ENCODE measurements at regions not wholly inside any gene's neighbourhood (a gene's known extent, or its start where the extent isn't known, plus 50 kb on each side); places are given as distances from the start of the nearest gene placed in this dataset.

DNA sequence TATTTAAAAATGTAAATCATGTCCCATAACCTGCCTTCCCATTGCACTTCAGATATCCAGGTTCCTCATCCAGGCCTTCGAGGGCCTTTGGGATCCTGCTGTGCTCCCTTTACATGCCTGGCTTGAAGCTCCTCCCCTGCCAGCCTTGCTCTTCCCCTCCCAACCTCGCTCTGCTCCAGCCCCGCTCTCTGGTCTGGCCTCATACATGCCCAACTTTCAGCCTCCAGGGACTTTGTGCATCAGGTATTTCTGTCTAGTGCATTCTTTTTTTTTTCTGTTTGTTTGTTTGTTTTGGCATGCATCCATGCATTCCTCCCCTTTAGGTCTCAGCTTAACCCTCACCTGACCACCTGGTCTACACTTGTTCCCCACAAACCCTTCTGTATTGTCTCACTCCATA is 160.3 kb downstream of the SNX10 start:
- no peak overlapping the region for H3K27ac ChIP-seq (replicated peaks)
- TF ChIP-seq GABPA (IDR thresholded peaks at IDR 0.05; ENCODE audit: low read depth) (no peak), POLR2AphosphoS5 (IDR thresholded peaks at IDR 0.05; ENCODE audit: low read depth) (no peak), SPI1 (IDR thresholded peaks at IDR 0.05; ENCODE audit: borderline replicate concordance, low read depth) (no peak)
- TF ChIP-seq, protein P1, sequence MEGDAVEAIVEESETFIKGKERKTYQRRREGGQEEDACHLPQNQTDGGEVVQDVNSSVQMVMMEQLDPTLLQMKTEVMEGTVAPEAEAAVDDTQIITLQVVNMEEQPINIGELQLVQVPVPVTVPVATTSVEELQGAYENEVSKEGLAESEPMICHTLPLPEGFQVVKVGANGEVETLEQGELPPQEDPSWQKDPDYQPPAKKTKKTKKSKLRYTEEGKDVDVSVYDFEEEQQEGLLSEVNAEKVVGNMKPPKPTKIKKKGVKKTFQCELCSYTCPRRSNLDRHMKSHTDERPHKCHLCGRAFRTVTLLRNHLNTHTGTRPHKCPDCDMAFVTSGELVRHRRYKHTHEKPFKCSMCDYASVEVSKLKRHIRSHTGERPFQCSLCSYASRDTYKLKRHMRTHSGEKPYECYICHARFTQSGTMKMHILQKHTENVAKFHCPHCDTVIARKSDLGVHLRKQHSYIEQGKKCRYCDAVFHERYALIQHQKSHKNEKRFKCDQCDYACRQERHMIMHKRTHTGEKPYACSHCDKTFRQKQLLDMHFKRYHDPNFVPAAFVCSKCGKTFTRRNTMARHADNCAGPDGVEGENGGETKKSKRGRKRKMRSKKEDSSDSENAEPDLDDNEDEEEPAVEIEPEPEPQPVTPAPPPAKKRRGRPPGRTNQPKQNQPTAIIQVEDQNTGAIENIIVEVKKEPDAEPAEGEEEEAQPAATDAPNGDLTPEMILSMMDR (IDR thresholded peaks at IDR 0.05; ENCODE audit: insufficient read depth, low read length), result no peak
- TF ChIP-seq, protein P2, sequence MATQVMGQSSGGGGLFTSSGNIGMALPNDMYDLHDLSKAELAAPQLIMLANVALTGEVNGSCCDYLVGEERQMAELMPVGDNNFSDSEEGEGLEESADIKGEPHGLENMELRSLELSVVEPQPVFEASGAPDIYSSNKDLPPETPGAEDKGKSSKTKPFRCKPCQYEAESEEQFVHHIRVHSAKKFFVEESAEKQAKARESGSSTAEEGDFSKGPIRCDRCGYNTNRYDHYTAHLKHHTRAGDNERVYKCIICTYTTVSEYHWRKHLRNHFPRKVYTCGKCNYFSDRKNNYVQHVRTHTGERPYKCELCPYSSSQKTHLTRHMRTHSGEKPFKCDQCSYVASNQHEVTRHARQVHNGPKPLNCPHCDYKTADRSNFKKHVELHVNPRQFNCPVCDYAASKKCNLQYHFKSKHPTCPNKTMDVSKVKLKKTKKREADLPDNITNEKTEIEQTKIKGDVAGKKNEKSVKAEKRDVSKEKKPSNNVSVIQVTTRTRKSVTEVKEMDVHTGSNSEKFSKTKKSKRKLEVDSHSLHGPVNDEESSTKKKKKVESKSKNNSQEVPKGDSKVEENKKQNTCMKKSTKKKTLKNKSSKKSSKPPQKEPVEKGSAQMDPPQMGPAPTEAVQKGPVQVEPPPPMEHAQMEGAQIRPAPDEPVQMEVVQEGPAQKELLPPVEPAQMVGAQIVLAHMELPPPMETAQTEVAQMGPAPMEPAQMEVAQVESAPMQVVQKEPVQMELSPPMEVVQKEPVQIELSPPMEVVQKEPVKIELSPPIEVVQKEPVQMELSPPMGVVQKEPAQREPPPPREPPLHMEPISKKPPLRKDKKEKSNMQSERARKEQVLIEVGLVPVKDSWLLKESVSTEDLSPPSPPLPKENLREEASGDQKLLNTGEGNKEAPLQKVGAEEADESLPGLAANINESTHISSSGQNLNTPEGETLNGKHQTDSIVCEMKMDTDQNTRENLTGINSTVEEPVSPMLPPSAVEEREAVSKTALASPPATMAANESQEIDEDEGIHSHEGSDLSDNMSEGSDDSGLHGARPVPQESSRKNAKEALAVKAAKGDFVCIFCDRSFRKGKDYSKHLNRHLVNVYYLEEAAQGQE (IDR thresholded peaks at IDR 0.05; ENCODE audit: insufficient replicate concordance, low read depth), result no peak
- no peaks in the 10 kb centered on the region for H3K27me3 ChIP-seq (ENCODE audit: insufficient read depth, poor library complexity, severe bottlenecking)
- no peak overlapping the region for H3K4me3 ChIP-seq (replicated peaks; ENCODE audit: insufficient read depth, low read length)
- no peak for DNase-seq (ENCODE audit: low read depth in 1 of 2, low spot score in 1 of 2)

DNA sequence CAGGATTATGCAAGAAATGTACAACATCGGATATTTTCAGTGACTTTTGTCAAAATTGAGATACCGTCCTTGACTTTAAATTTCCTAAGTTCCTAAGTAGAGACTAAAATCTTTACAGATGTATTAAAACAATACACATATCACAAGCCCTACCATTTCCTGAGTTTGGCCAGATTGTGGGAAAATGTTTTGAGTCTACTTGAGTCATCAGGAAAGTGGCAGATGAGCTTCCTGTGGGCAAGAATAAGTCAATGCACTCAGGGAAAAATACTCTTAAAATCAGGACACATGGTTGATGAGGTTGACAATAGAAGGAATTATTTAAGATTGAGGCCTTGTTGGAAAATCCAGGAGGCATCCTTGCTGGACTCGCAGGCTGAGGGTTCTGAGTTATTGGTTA is 162.5 kb downstream of the SNX10 start:
- no peak overlapping the region for H3K27ac ChIP-seq (replicated peaks)
- no peak for DNase-seq (ENCODE audit: low read depth in 1 of 2, low spot score in 1 of 2)
- H3K27me3 ChIP-seq (ENCODE audit: insufficient read depth, poor library complexity, severe bottlenecking), result no peaks in the 10 kb centered on the region
- TF ChIP-seq, protein P2 (IDR thresholded peaks at IDR 0.05; ENCODE audit: insufficient replicate concordance, low read depth), result no peak
- TF ChIP-seq POLR2AphosphoS5 (IDR thresholded peaks at IDR 0.05; ENCODE audit: low read depth) (no peak), SPI1 (IDR thresholded peaks at IDR 0.05; ENCODE audit: borderline replicate concordance, low read depth) (no peak), GABPA (IDR thresholded peaks at IDR 0.05; ENCODE audit: low read depth) (no peak)
- TF ChIP-seq, protein P1 (IDR thresholded peaks at IDR 0.05; ENCODE audit: insufficient read depth, low read length), result no peak
- H3K4me3 ChIP-seq (replicated peaks; ENCODE audit: insufficient read depth, low read length), result no peak overlapping the region

DNA sequence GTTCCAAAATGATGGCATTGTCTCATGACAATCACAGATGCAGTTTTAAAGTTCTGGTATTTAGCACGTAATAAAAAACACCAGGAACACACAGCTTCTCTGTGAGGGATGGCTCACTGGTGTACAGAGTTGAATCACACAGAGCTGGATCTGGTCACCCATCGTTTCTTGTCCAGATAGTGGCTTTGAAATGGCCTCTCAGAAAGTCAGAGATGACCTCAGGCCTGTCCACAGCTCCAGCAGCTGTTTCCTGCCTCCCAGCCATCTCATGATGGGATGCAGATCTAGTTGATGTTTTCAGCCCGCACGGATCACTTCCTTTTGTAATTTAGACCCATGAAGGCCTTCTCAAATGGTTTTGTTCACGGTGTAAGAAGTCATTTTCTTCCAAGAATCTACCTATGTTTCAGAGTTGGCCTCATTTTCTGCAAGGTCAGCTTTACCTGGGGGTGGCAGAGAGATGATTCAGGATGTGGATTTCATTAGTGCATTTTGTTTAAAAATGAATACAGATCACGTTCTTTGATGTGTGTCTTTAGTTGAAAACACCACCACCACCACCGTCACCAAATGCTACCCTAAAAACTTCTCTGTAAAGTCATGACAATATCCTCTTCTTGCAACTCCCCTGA is 166.2 kb downstream of the SNX10 start:
- DNase-seq (ENCODE audit: low read depth in 1 of 2, low spot score in 1 of 2), result no peak
- TF ChIP-seq SPI1 (IDR thresholded peaks at IDR 0.05; ENCODE audit: borderline replicate concordance, low read depth), result no peak
- TF ChIP-seq GABPA (IDR thresholded peaks at IDR 0.05; ENCODE audit: low read depth), result no peak
- TF ChIP-seq POLR2AphosphoS5 (IDR thresholded peaks at IDR 0.05; ENCODE audit: low read depth), result no peak
- TF ChIP-seq, protein P1 (IDR thresholded peaks at IDR 0.05; ENCODE audit: insufficient read depth, low read length), result no peak
- TF ChIP-seq, protein P2 (IDR thresholded peaks at IDR 0.05; ENCODE audit: insufficient replicate concordance, low read depth), result no peak
- Histone ChIP-seq H3K4me3 (replicated peaks; ENCODE audit: insufficient read depth, low read length) (no peak overlapping the region), H3K27me3 (ENCODE audit: insufficient read depth, poor library complexity, severe bottlenecking) (no peaks in the 10 kb centered on the region), H3K27ac (replicated peaks) (no peak overlapping the region)

Measured in HL-60 (cell line).